Ovary (tissue), 7 donors: ENCODE measurements at regions not wholly inside any gene's neighbourhood (a gene's known extent, or its start where the extent isn't known, plus 50 kb on each side); places are given as distances from the start of the nearest gene placed in this dataset.

Experiments used
- DNase-seq, 5 donors: peaks; one replicate each; pipeline ENCODE4 v3.0.0-alpha.2; 2019 to 2020
- H3K27ac ChIP-seq, 2 donors: fragments of 200-600 bp; one replicate each; pipeline versions ENCODE4 v1.5.1 to v1.8.0; 2019 to 2022
- H3K27me3 ChIP-seq: fragments of 200-600 bp; one replicate; pipeline ENCODE4 v1.8.0; 2022
- H3K36me3 ChIP-seq: fragments of 200-600 bp; sonication (generic); one replicate; pipeline ENCODE4 v1.5.1; 2019
- H3K4me1 ChIP-seq: one replicate; pipeline ENCODE4 v1.8.1; 2013; ENCODE audit warnings: mild to moderate bottlenecking, moderate library complexity; ENCODE audit not compliant: insufficient read depth
- H3K4me3 ChIP-seq: fragments of 200-600 bp; sonication (generic); one replicate; pipeline ENCODE4 v1.5.1; 2017
- H3K9me3 ChIP-seq, 2 donors: fragments of 200-600 bp in 1 of 2; sonication (generic) in 1 of 2; one replicate each; pipeline versions ENCODE4 v1.5.1 to v1.8.1; 2013 to 2019; ENCODE audit warnings: mild to moderate bottlenecking in 1 of 2, moderate library complexity in 1 of 2
- EP300 ChIP-seq: sonication (generic); formaldehyde crosslinking; IDR thresholded peaks from one replicate; pipeline ENCODE4 v1.6.1; 2017; ENCODE audit warnings: antibody characterized with exemption
- POLR2A ChIP-seq: fragments of 450-650 bp; IDR thresholded peaks from one replicate; pipeline ENCODE4 v1.6.1; 2017; ENCODE audit warnings: antibody characterized with exemption, mild to moderate bottlenecking, moderate library complexity
- WGBS, 3 donors: extraction: QIAGEN DNeasy Blood & Tissue Kit in 1 of 3; methylation state at CpG; one replicate each; pipeline versions ENCODE4 v1.1.5 to v1.1.7; 2013 to 2017; 5-methylcytosine and 5-hydroxymethylcytosine counted together
- intact Hi-C, 4 donors: fragments of 100-400 bp; cut with DNase I; formaldehyde crosslinking; loops; one replicate each; pipeline versions ENCODE4 v1.11.0 to v1.15.1; 2022 to 2023
- TF ChIP-seq, protein P1 (sequence below), 3 donors: fragments of 450-650 bp in 2 of 3; fragments of 200-600 bp in 1 of 3; IDR thresholded peaks; one replicate each; pipeline versions ENCODE4 v1.5.1 to v1.8.0; 2016 to 2022; ENCODE audit warnings: antibody characterized with exemption in 3 of 3, mild to moderate bottlenecking in 1 of 3
- donor health status: DM: no; HTN: no; CAD: no; lungs with moderate emphysema.
- donor health status: DM: no; HTN: no; CAD: no.
- donor health status: Bipolar disorder and iron deficiency.
- donor health status: DM: no; HTN: no; CAD: no.
- donor health status: DM: yes; HTN: yes; CAD: no.

DNA sequence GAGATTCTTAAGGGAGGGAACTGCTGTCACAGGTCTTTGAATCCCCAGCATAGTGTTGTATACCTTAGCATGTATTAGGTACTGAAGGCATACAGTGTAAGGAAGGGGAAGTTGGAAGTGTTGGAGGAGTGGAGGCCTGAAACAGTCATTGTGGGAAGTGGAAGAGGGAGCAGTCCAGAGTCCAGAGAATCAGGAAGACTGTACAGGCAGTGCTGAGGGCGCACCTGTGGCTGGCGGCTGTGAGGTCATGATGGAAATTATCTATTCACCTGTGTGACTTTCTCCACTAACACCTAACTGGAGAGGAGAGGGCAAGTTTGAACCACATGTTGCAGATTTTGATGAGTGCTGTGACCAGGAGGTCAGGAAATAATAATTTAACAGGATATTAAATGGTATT lies 119.7 kb upstream of the NIPBL start:
- H3K36me3 ChIP-seq: no peaks in the 10 kb centered on the region
- no peak overlapping the region for H3K27ac ChIP-seq
- intact Hi-C loops: no loop called here
- H3K4me3 ChIP-seq: no peak overlapping the region
- no peak for DNase-seq
- H3K9me3 ChIP-seq: no peaks in the 10 kb centered on the region
- 84 to 98% (median 97%) methylated on average over 2 of the region's 2 CpGs for WGBS, 3 donors
- H3K27me3 ChIP-seq: no peaks in the 10 kb centered on the region
- no peaks in the 10 kb centered on the region for H3K4me1 ChIP-seq
- TF ChIP-seq, protein P1, sequence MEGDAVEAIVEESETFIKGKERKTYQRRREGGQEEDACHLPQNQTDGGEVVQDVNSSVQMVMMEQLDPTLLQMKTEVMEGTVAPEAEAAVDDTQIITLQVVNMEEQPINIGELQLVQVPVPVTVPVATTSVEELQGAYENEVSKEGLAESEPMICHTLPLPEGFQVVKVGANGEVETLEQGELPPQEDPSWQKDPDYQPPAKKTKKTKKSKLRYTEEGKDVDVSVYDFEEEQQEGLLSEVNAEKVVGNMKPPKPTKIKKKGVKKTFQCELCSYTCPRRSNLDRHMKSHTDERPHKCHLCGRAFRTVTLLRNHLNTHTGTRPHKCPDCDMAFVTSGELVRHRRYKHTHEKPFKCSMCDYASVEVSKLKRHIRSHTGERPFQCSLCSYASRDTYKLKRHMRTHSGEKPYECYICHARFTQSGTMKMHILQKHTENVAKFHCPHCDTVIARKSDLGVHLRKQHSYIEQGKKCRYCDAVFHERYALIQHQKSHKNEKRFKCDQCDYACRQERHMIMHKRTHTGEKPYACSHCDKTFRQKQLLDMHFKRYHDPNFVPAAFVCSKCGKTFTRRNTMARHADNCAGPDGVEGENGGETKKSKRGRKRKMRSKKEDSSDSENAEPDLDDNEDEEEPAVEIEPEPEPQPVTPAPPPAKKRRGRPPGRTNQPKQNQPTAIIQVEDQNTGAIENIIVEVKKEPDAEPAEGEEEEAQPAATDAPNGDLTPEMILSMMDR (IDR thresholded peaks at IDR 0.05): no peak
- TF ChIP-seq POLR2A: no peak

DNA sequence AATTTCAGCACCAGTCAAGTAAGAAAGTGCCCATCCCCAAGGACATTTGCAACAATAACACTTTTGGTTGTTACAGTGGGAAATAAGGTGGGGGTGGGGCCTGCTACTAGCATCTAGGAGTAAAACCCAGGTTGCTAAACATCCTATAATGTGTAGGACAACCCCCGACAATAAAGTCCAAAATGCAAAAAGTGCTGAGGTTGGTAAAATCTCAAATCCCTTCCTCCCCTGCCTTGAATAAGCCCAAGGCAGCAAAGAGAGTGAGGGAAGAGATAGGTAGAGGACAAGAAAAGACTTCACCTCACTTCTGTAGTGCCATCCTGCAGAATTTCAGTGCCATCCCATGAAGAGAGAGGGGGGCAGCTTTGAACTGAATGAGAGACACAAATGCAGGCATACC lies 117.5 kb upstream of the NIPBL start:
- H3K27ac ChIP-seq: no peak overlapping the region
- WGBS, 3 donors: 81 to 90% (median 88%) methylated on average over 1 of the region's 1 CpG
- no peak for DNase-seq
- H3K9me3 ChIP-seq: no peaks in the 10 kb centered on the region
- H3K36me3 ChIP-seq: no peaks in the 10 kb centered on the region
- no peak overlapping the region for H3K4me3 ChIP-seq
- H3K27me3 ChIP-seq: no peaks in the 10 kb centered on the region
- intact Hi-C loops: no loop called here
- no peaks in the 10 kb centered on the region for H3K4me1 ChIP-seq
- TF ChIP-seq, protein P1 (IDR thresholded peaks at IDR 0.05): no peak
- TF ChIP-seq EP300: no peak
- no peak for TF ChIP-seq POLR2A

DNA sequence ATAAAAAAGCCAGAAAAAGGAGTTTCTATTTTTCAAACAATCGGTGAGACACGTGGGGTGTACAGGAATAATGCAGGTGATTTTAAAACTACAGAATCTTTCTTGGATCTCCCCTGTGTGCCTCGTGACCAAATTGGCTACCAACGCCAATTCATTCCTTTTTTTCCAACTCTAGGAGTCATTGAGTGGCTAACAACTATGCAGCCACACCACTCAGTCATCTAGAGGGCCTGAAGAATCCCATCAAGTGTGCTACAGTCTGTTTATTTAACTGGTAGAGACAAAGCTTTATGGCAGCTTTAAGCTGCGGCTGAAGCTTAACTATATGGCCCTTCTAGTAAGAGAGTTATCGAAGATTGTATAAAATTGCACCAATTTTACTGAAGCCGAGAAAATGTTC lies 113.1 kb upstream of the NIPBL start:
- Histone ChIP-seq H3K27ac (no peak overlapping the region), H3K9me3 (no peaks in the 10 kb centered on the region), H3K4me1 (no peaks in the 10 kb centered on the region), H3K27me3 (no peaks in the 10 kb centered on the region), H3K36me3 (no peaks in the 10 kb centered on the region), H3K4me3 (no peak overlapping the region)
- DNase-seq: no peak
- no peak for TF ChIP-seq EP300
- no peak for TF ChIP-seq POLR2A
- TF ChIP-seq, protein P1 (IDR thresholded peaks at IDR 0.05): no peak
- 63 to 67% (median 64%) methylated on average over 7 of the region's 7 CpGs for WGBS, 3 donors
- intact Hi-C loops: no loop called here

- H3K4me3 ChIP-seq: no peak overlapping the region
- H3K36me3 ChIP-seq: no peaks in the 10 kb centered on the region
- no peaks in the 10 kb centered on the region for H3K4me1 ChIP-seq
- no peak for TF ChIP-seq POLR2A
- TF ChIP-seq, protein P1 (IDR thresholded peaks at IDR 0.05): no peak
- no peak for TF ChIP-seq EP300
- intact Hi-C loops: loop anchor here in 1 of 4 donors (5.0 kb wide), 1 partner anchor 1956 kb away; no protein-coding TSS in a partner anchor
- WGBS, 3 donors: 76 to 88% (median 84%) methylated on average over 2 of the region's 2 CpGs
- no peaks in the 10 kb centered on the region for H3K27me3 ChIP-seq
- no peak overlapping the region for H3K27ac ChIP-seq
- no peaks in the 10 kb centered on the region for H3K9me3 ChIP-seq
- no peak for DNase-seq
Measured at GRCh38 chr5:36765876-36766275, 110.7 kb upstream of the NIPBL start.
